ENCODE measurements at regions not wholly inside any gene's neighbourhood (a gene's known extent, or its start where the extent isn't known, plus 50 kb on each side); places are given as distances from the start of the nearest gene placed in this dataset.
"Not testable (repeated sequence)": the region's sequence is repeated elsewhere in the genome, so short reads cannot be mapped to it uniquely, and the experiment has no call there.

- not testable (repeated sequence) for DNase-seq
These were observed 87.5 kb downstream of the MRPL57 start for GRCh38 chr13:21263909-21264308.

DNA sequence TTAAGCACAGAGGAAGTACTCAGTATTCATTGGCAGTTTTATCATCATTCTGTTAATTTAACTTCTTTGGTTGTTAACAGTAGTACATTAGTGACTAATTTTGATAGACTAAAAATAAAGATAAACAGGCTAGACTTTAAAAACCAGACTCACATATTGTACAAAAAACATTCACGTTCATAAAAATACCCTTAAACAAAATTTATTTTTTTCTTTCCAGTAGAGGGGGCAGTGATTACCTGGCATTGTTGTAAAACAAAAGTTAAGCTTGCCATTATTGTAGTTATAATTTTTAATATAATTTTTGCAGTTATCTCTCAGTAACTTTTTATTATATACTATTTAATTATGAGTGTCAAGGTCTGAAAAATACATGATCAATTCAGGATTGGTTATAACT is 92.0 kb downstream of the MRPL57 start:
- not testable (repeated sequence) for DNase-seq

DNA sequence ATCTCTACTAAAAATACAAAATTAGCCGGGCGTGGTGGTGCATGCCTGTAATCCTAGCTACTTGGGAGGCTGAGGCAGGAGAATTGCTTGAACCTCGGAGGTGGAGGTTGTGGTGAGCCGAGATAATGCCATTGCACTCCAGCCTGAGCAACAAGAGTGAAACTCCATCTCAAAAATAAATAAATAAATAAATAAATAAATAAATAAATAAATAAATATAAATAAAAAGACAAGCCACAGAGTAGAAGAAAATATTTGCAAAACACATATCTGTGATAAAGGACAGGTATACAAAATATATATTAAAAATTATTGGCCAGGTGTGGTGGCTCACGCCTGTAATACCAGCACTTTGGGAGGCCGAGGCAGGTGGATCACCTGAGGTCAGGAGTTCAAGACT is 96.0 kb downstream of the MRPL57 start:
- not testable (repeated sequence) for DNase-seq

DNA sequence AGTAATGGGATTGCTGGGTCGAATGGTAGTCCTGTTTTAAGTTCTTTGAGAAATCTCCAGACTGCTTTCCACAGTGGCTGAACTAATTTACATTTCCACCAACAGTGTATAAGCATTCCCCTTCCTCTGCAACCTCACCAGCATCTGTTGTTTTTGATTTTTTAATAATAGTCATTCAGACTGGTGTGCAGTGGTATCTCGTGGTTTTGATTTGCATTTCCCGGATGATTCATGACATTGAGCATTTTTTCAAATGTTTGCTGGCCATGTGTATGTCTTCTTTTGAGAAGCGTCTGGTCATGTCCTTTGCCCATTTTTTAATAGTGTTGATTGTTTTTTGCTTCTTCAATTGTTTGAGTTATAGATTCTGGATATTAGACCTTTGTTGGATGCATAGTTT is 98.0 kb downstream of the MRPL57 start:
- not testable (repeated sequence) for DNase-seq

GRCh38 chr13:21282065-21282464 is 105.6 kb downstream of the MRPL57 start:
- no peak for DNase-seq

GRCh38 chr13:21287331-21287907 is 111.0 kb downstream of the MRPL57 start:
- no peak for DNase-seq

DNA sequence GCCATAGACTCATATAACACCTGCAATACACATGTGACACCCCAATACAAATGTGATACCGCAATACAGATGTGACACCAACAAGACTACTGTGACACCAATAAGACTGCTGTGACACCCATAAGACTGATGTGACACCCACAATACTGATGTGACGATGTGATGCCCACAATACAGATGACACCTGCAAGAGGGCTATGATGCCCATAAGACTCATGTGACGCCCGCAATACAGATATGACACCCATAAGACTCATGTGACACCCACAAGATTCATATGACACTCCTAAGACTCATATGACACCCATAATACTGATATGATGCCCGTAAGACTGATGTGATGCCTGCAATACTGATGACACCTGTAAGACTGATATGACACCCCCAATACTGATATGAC is 113.0 kb downstream of the MRPL57 start:
- no peak for DNase-seq

DNA sequence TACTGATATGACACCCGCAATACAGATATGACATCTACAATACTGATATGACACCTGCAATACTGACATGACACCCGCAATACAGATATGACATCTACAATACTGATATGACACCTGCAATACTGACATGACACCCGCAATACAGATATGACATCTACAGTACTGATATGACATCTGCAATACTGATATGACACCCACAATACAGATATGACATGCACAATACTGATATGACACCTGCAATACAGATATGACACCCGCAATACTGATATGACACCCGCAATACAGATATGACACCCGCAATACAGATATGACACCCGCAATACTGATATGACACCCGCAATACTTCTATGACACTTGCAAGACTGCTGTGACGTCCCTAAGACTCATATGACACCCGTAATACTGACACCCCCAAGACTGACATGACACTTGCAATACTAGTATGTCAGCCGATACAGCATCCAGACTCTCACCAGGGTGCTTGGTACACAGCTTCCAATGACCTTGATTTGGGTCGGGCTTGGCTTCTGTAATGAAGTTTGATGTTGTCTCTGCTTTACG is 114.1 kb downstream of the MRPL57 start:
- DNase-seq: not testable (repeated sequence)

DNA sequence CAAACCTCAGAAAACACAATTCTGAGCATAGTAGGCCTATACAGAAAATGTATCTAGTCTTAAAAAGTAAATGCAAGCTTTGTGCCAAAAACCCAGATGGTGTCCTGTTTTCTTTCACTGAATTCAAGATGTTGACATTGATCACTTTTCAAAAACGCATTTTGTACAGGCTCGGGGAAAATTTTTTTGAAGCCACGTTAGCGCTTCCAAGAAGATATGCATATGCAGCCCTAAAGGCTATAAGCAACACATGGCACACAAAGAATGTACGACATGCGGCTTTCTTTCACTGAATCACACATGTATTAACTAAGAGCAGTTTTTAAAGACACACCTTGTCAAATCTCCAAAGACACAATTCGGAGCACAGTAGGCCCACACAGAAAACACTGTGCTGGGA is 115.4 kb downstream of the MRPL57 start:
- no peak for DNase-seq

- DNase-seq: peak; percentile 42
These were observed 120.5 kb downstream of the MRPL57 start for GRCh38 chr13:21296991-21297390.

GRCh38 chr13:21297447-21297846 is 121.0 kb downstream of the MRPL57 start:
- no peak for DNase-seq

- DNase-seq: peak; percentile 95
These were observed 121.7 kb downstream of the MRPL57 start for GRCh38 chr13:21297914-21298831.

GRCh38 chr13:21304256-21304655 is 127.8 kb downstream of the MRPL57 start:
- no peak for DNase-seq

- DNase-seq: not testable (repeated sequence)
These were observed 130.0 kb downstream of the MRPL57 start for GRCh38 chr13:21306300-21307073.

- not testable (repeated sequence) for DNase-seq
These were observed 130.7 kb downstream of the MRPL57 start for GRCh38 chr13:21307158-21307557.

GRCh38 chr13:21308906-21309305 is 132.4 kb downstream of the MRPL57 start:
- DNase-seq: no peak

DNA sequence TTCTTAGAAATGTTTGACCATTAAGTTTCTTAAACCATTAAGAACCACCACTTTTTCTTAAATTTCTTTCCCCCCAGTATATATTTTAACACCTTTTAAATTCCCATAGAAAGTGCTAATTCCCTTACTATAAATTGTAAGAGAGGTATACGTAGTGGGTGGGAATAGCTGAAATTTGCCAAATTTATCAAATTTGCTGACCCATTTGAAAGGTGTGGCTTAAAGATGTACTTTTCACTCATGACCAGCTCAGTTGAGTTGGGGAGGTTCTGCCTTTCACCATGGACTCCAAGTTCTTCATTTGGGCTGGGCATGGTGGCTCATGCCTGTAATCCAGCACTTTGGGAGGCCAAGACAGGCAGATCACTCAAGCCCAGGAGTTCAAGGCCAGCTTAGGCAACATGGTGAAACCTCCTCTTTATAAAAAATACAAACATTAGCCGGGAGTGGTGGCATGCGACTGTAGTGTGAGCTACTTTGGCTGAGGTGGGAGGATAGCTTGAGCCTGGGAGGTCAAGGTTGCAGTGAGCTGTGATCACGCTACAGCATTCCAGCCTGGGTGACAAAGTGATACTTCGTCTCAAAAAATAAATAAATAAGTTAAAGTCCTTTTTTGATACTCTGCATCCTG is 133.2 kb downstream of the MRPL57 start:
- no peak for DNase-seq

- no peak for DNase-seq
These were observed 133.8 kb downstream of the MRPL57 start for GRCh38 chr13:21310220-21310619.

DNA sequence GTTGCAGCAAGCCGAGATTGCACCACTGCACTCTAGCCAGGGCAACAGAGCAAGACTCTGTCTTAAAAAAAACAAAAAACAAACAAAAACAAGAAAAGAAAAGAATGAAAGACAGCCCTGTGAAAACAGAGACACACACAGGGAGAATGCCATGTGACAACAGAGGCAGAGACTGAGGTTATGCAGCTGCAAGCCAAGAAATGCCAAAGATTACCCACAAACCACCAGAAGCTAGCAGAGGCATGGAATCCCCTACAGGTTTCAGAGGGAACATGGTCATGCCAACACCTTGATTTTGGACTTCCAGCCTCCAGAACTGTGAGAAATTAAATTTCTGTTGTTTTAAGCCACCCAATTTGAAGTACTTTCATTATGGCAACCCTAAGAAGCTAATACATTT is 138.5 kb downstream of the MRPL57 start:
- not testable (repeated sequence) for DNase-seq

DNA sequence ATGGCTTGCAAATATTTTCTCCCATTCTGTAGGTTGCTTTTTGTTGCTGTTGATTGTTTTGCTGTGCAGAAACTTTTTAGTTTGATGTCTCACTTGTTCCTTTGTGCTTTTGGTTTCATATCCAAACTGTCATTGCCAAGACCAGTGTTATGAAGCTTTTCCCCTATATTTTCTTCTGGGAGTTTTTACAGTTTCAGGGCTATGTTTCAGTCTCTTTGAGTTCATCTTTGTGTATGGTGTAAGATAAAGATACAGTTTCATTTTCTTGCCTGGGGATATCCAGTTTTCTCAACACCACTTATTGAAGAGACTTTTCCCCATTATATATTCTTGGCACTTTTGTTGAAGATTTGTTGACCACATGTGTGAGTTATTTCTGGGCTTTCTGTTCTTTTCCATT is 139.9 kb downstream of the MRPL57 start:
- DNase-seq: no peak

DNA sequence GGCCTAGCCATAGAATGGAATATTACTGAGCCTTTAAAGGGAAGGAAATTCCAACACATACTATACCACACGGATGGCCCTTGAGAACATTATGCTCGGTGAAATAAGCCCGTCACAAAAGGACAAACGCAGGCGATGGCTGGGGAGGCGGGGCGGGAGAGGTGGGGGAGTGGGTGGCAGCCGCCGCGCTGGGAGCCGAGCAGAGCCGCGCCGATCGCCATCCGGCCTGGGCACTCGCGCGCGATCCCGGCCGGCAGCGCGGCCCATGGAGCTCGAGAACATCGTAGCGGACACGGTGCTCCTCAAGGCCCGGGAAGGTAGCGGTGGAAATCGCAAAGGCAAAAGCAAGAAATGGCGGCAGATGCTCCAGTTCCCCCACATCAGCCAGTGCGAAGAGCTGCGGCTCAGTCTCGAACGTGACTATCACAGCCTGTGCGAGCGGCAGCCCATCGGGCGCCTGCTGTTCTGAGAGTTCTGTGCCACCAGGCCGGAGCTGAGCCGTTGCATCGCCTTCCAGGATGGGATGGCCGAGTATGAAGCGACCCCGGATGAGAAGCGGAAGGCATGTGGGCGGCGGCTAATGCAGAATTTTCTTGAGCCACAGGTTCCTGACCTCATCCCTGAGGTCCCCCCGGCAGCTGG is 140.1 kb downstream of the ZDHHC20 start:
- peak; percentile 36 for DNase-seq
